A673 (cell line): ENCODE measurements at regions not wholly inside any gene's neighbourhood (a gene's known extent, or its start where the extent isn't known, plus 50 kb on each side); places are given as distances from the start of the nearest gene placed in this dataset.

Source experiments
- BruUV-seq: library from RNA; stranded (reverse); fragments of 400-500 nt; replicated peaks from 2 replicates; lab custom pipeline; 2021; lab: Mats Ljungman, UMichigan
- CTCF ChIA-PET: fragments of 300-600 bp; sonication (Branson Sonifier 250); formaldehyde crosslinking; loops from one replicate; lab custom pipeline; 2022; ENCODE audit warnings: antibody characterized with exemption; lab: Charles Lee
- POLR2A ChIA-PET: fragments of 300-600 bp; sonication (Branson Sonifier 250); formaldehyde crosslinking; loops from one replicate; lab custom pipeline; 2022; ENCODE audit warnings: antibody characterized with exemption; ENCODE audit not compliant: low non-redundant PET; lab: Charles Lee
- DNase-seq: peaks from one replicate; pipeline ENCODE4 v3.0.0-alpha.2; 2015; ENCODE audit warnings: low spot score
- H3K27ac ChIP-seq: fragments of 200-600 bp; sonication (generic); 2 replicates; pipeline ENCODE4 v1.5.1; 2016; ENCODE audit warnings: mixed run types, low read depth, mild to moderate bottlenecking, mixed read lengths, antibody characterized with exemption, low read length; ENCODE audit not compliant: poor library complexity, severe bottlenecking
- H3K27me3 ChIP-seq: fragments of 200-600 bp; sonication (generic); replicated peaks from 2 replicates; pipeline ENCODE4 v1.6.1; 2017; ENCODE audit warnings: mixed run types, low read depth, mild to moderate bottlenecking, mixed read lengths, antibody characterized with exemption, low read length; ENCODE audit not compliant: insufficient read depth, poor library complexity
- H3K36me3 ChIP-seq: fragments of 200-600 bp; sonication (generic); 2 replicates; pipeline ENCODE4 v1.6.1; 2016; ENCODE audit warnings: mixed run types, mild to moderate bottlenecking, mixed read lengths, antibody characterized with exemption, low read length; ENCODE audit not compliant: insufficient read depth, poor library complexity, severe bottlenecking
- H3K4me1 ChIP-seq: fragments of 200-600 bp; sonication (generic); 2 replicates; pipeline ENCODE4 v1.6.1; 2017; ENCODE audit warnings: mixed run types, mild to moderate bottlenecking, mixed read lengths, antibody characterized with exemption, low read length; ENCODE audit not compliant: insufficient read depth, poor library complexity, severe bottlenecking
- H3K4me3 ChIP-seq: fragments of 200-600 bp; sonication (generic); 2 replicates; pipeline ENCODE4 v1.5.1; 2016; ENCODE audit warnings: low read depth, mixed run types, mild to moderate bottlenecking, mixed read lengths, low read length; ENCODE audit not compliant: poor library complexity, severe bottlenecking
- H3K9me3 ChIP-seq: fragments of 200-600 bp; sonication (generic); 2 replicates; pipeline ENCODE4 v1.6.1; 2016; ENCODE audit warnings: mixed run types, low read depth, mild to moderate bottlenecking, mixed read lengths, antibody characterized with exemption, low read length; ENCODE audit not compliant: poor library complexity, severe bottlenecking
- CTCF ChIP-seq: fragments of 300-800, 200-600 bp; sonication (generic); conservative IDR thresholded peaks from 2 replicates; pipeline ENCODE4 v1.5.1; 2017; ENCODE audit warnings: low read depth, mild to moderate bottlenecking, antibody characterized with exemption, low read length, moderate library complexity, mixed read lengths
- EZH2 ChIP-seq: fragments of 200-600 bp; sonication (generic); IDR thresholded peaks from 2 replicates; pipeline ENCODE4 v1.6.1; 2017; ENCODE audit warnings: borderline replicate concordance, low read depth, mild to moderate bottlenecking, mixed read lengths, antibody characterized with exemption, low read length; ENCODE audit not compliant: poor library complexity, severe bottlenecking
- intact Hi-C: fragments of 100-400 bp; cut with micrococcal nuclease; formaldehyde crosslinking; loops from one replicate; pipeline ENCODE4 v1.10.0; 2022; ENCODE audit not compliant: unreplicated experiment

- Histone ChIP-seq H3K36me3 (no peaks in the 10 kb centered on the region), H3K9me3 (no peaks in the 10 kb centered on the region), H3K27ac (no peak overlapping the region), H3K27me3 (no peaks in the 10 kb centered on the region), H3K4me1 (no peaks in the 10 kb centered on the region), H3K4me3 (no peak overlapping the region)
- BruUV-seq, result no TSS peak
- ChIA-PET CTCF (no interaction called here), POLR2A (no interaction called here)
- DNase-seq, result no peak
- intact Hi-C loops, result no loop called here
- TF ChIP-seq CTCF, result no peak
- TF ChIP-seq EZH2, result no peak
These were observed 397.2 kb upstream of the CLINT1 start for GRCh38 chr5:158256096-158256495.

GRCh38 chr5:158255609-158256008, 396.7 kb upstream of the CLINT1 start:
- H3K4me1 ChIP-seq, result no peaks in the 10 kb centered on the region
- no peak overlapping the region for H3K27ac ChIP-seq
- no peaks in the 10 kb centered on the region for H3K36me3 ChIP-seq
- intact Hi-C loops, result no loop called here
- H3K4me3 ChIP-seq, result no peak overlapping the region
- CTCF ChIA-PET, result no interaction called here
- DNase-seq, result no peak
- TF ChIP-seq CTCF (no peak), EZH2 (no peak)
- no TSS peak for BruUV-seq
- H3K9me3 ChIP-seq, result no peaks in the 10 kb centered on the region
- POLR2A ChIA-PET, result no interaction called here
- H3K27me3 ChIP-seq, result no peaks in the 10 kb centered on the region

- Histone ChIP-seq H3K36me3 (no peaks in the 10 kb centered on the region), H3K9me3 (no peaks in the 10 kb centered on the region), H3K4me3 (no peak overlapping the region), H3K27me3 (peaks cover 4% of the 10 kb centered on the region), H3K4me1 (no peaks in the 10 kb centered on the region), H3K27ac (no peak overlapping the region)
- DNase-seq, result no peak
- ChIA-PET CTCF (no interaction called here), POLR2A (no interaction called here)
- no TSS peak for BruUV-seq
- intact Hi-C loops, result no loop called here
- no peak for TF ChIP-seq CTCF
- no peak for TF ChIP-seq EZH2
These were observed 387.7 kb upstream of the CLINT1 start for GRCh38 chr5:158246661-158247060.
